ENCODE measurements at regions not wholly inside any gene's neighbourhood (a gene's known extent, or its start where the extent isn't known, plus 50 kb on each side); places are given as distances from the start of the nearest gene placed in this dataset.

DNA sequence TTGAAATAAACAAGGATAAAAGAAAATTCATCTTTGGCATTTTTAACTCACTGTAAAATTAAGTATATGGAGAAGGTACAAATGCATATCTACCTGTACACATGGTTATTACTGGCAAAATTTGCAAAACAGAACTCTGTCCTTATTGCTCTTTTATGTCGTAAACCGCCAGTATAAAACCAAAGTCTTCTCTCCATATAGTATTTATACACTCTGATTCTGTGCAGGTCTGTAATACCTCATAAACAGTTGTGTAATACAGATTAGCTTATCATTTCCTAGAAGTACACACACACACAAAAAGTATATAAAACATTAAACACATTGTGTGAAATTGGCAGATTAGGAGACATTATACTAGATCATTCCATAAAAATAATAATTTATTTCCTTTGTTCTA, 406.6 kb upstream of the ANO3 start:
- Mint-ChIP-seq H3K27ac (no peak overlapping the region), H3K36me3 (no peaks in the 10 kb centered on the region), H3K27me3 (ENCODE audit: low read depth) (no peaks in the 10 kb centered on the region), H3K9me3 (peaks cover 31% of the 10 kb centered on the region), H3K4me3 (no peak overlapping the region), H3K4me1 (peaks cover 14% of the 10 kb centered on the region)
- no peak for TF ChIP-seq CTCF (IDR thresholded peaks at IDR 0.05; ENCODE audit: unreplicated experiment)
- no peak for DNase-seq (ENCODE audit: low spot score in 2 of 2, unreplicated experiment in 2 of 2)

DNA sequence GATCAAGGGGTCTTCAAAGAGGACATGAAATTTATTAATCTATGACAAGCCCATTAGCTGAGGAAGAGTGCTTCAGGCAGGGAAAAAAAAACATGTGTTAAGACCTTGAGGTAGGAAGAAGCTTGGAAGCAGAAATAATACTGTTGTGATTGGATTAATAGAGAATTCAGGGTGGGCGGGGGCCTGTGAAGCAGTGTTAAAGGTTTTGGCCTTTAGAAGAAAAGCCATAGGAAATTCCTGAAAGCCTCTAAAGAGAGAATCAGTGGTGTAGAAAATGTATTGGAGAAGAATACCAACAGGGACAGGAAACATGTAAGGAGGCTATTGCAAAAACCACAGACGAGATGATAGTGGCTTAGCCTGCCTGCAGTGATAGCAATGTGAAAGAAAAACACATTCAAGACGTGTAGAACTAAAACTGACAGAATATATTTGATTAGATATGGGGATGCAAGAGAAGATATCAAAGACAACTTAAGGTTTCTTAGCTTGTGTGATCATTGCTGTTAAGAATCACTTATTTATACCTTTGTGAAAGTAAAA, 404.4 kb upstream of the ANO3 start:
- no peak overlapping the region for H3K4me3 Mint-ChIP-seq
- no peak for DNase-seq (ENCODE audit: low spot score in 2 of 2, unreplicated experiment in 2 of 2)
- peak overlapping the region; percentile 23 for H3K27ac Mint-ChIP-seq

DNA sequence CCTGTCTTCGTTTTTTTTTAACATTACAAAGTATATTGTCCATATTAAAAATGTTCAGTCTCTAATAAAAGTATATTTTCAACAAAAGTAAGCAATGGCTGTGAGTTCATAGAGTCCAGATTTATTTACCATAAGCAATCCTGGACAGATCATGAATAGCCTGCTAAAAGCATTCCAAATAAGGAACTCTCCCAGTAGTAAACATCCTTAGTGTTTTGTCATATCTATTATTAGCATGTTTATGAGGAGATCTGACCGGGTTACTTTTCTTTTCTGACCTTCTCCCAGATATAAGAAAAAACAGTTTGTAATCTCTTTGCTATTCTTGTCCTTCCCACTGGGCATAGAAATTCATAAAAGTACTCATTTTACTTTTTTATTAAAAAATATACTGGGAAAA, 403.9 kb upstream of the ANO3 start:
- H3K27ac Mint-ChIP-seq = no peak overlapping the region
- peaks cover 26% of the 10 kb centered on the region for H3K9me3 Mint-ChIP-seq
- no peak for DNase-seq (ENCODE audit: low spot score in 2 of 2, unreplicated experiment in 2 of 2)
- H3K4me3 Mint-ChIP-seq = no peak overlapping the region
- peaks cover 14% of the 10 kb centered on the region for H3K4me1 Mint-ChIP-seq
- H3K36me3 Mint-ChIP-seq = no peaks in the 10 kb centered on the region
- H3K27me3 Mint-ChIP-seq (ENCODE audit: low read depth) = no peaks in the 10 kb centered on the region
- no peak for TF ChIP-seq CTCF (IDR thresholded peaks at IDR 0.05; ENCODE audit: unreplicated experiment)

More for the DNA sequence above, 404.4 kb upstream of the ANO3 start:
- Mint-ChIP-seq H3K4me1 (peaks cover 14% of the 10 kb centered on the region), H3K9me3 (peaks cover 27% of the 10 kb centered on the region), H3K27me3 (ENCODE audit: low read depth) (no peaks in the 10 kb centered on the region), H3K36me3 (no peaks in the 10 kb centered on the region)
- TF ChIP-seq CTCF (IDR thresholded peaks at IDR 0.05; ENCODE audit: unreplicated experiment) = no peak

- TF ChIP-seq CTCF (IDR thresholded peaks at IDR 0.05; ENCODE audit: unreplicated experiment) = no peak
- Mint-ChIP-seq H3K9me3 (peaks cover 28% of the 10 kb centered on the region), H3K36me3 (no peaks in the 10 kb centered on the region), H3K4me1 (peaks cover 4% of the 10 kb centered on the region), H3K27me3 (ENCODE audit: low read depth) (no peaks in the 10 kb centered on the region), H3K4me3 (no peak overlapping the region), H3K27ac (no peak overlapping the region)
- no peak for DNase-seq (ENCODE audit: low spot score in 2 of 2, unreplicated experiment in 2 of 2)
These were observed 393.0 kb upstream of the ANO3 start for GRCh38 chr11:25938952-25939351.

- peaks cover 4% of the 10 kb centered on the region for H3K4me1 Mint-ChIP-seq
- no peak overlapping the region for H3K27ac Mint-ChIP-seq
- no peak for TF ChIP-seq CTCF (IDR thresholded peaks at IDR 0.05; ENCODE audit: unreplicated experiment)
- no peaks in the 10 kb centered on the region for H3K36me3 Mint-ChIP-seq
- H3K27me3 Mint-ChIP-seq (ENCODE audit: low read depth) = no peaks in the 10 kb centered on the region
- peaks cover 21% of the 10 kb centered on the region for H3K9me3 Mint-ChIP-seq
- no peak overlapping the region for H3K4me3 Mint-ChIP-seq
- DNase-seq (ENCODE audit: low spot score in 2 of 2, unreplicated experiment in 2 of 2) = no peak
These were observed 392.2 kb upstream of the ANO3 start for GRCh38 chr11:25939691-25940090.

GRCh38 chr11:25941353-25941752, 390.6 kb upstream of the ANO3 start:
- Mint-ChIP-seq H3K4me3 (no peak overlapping the region), H3K27ac (no peak overlapping the region), H3K4me1 (peaks cover 4% of the 10 kb centered on the region), H3K9me3 (peaks cover 5% of the 10 kb centered on the region), H3K27me3 (ENCODE audit: low read depth) (no peaks in the 10 kb centered on the region), H3K36me3 (no peaks in the 10 kb centered on the region)
- no peak for TF ChIP-seq CTCF (IDR thresholded peaks at IDR 0.05; ENCODE audit: unreplicated experiment)
- DNase-seq (ENCODE audit: low spot score in 2 of 2, unreplicated experiment in 2 of 2) = no peak
